IMR-90 (cell line): ENCODE measurements at regions not wholly inside any gene's neighbourhood (a gene's known extent, or its start where the extent isn't known, plus 50 kb on each side); places are given as distances from the start of the nearest gene placed in this dataset.

Experiments
- ATAC-seq: fragments of 200-7000 bp; cut with Tn5 transposase; 2 replicates; pipeline ENCODE4 v1.9.1; 2020; ENCODE audit warnings: low read depth, mild to moderate bottlenecking, moderate library complexity
- BruUV-seq: library from RNA; stranded (reverse); fragments of 400-500 nt; replicated peaks from 2 replicates; lab custom pipeline; 2021; lab: Mats Ljungman, UMichigan
- CTCF ChIA-PET: fragments of 300-600 bp; formaldehyde crosslinking; extraction: SDS; loops from one replicate; lab custom pipeline; 2021; ENCODE audit warnings: antibody characterized with exemption; lab: Yijun Ruan, JAX
- POLR2A ChIA-PET: fragments of 300-600 bp; sonication (Branson Sonifier 250); formaldehyde crosslinking; loops from one replicate; lab custom pipeline; 2022; ENCODE audit warnings: antibody characterized with exemption; ENCODE audit not compliant: unreplicated experiment; lab: Charles Lee
- DNase-seq: peaks from one replicate; pipeline ENCODE4 v3.0.0; 2013
- H2AFZ ChIP-seq: replicated peaks from 2 replicates; pipeline ENCODE3; 2013; ENCODE audit warnings: low read length, mild to moderate bottlenecking; ENCODE audit not compliant: poor library complexity
- H2AK5ac ChIP-seq: 2 replicates; pipeline ENCODE4 v1.6.1; 2013; ENCODE audit warnings: low read depth, low read length, inconsistent platforms
- H2AK9ac ChIP-seq: replicated peaks from 2 replicates; pipeline ENCODE3; 2013; ENCODE audit warnings: mild to moderate bottlenecking, low read depth, low read length, moderate library complexity; ENCODE audit not compliant: poor library complexity
- H2BK120ac ChIP-seq: 2 replicates; pipeline ENCODE4 v1.6.1; 2013; ENCODE audit warnings: low read depth, low read length, inconsistent platforms
- H2BK15ac ChIP-seq: 3 replicates; pipeline ENCODE4 v1.6.1; 2013; ENCODE audit warnings: low read depth, low read length, inconsistent platforms
- H2BK20ac ChIP-seq: 2 replicates; pipeline ENCODE4 v1.6.1; 2013; ENCODE audit warnings: low read depth, mild to moderate bottlenecking, inconsistent platforms, low read length, moderate library complexity
- H2BK5ac ChIP-seq: 2 replicates; pipeline ENCODE4 v1.6.1; 2013; ENCODE audit warnings: mild to moderate bottlenecking, low read depth, low read length, inconsistent platforms; ENCODE audit not compliant: poor library complexity, severe bottlenecking
- H3K14ac ChIP-seq: replicated peaks from 2 replicates; pipeline ENCODE4 v1.6.1; 2013; ENCODE audit warnings: low read depth, low read length, inconsistent platforms
- H3K18ac ChIP-seq: 2 replicates; pipeline ENCODE4 v1.6.1; 2013; ENCODE audit warnings: low read depth, low read length, control low read depth
- H3K23ac ChIP-seq: 2 replicates; pipeline ENCODE4 v1.6.1; 2013; ENCODE audit warnings: low read depth, low read length, inconsistent platforms
- H3K27ac ChIP-seq: 2 replicates; pipeline ENCODE4 v1.5.1; 2013; ENCODE audit warnings: mild to moderate bottlenecking, control low read depth, low read length; ENCODE audit not compliant: insufficient read depth
- H3K27me3 ChIP-seq: 2 replicates; pipeline ENCODE4 v1.6.1; 2013; ENCODE audit warnings: low read length; ENCODE audit not compliant: control insufficient read depth, insufficient read depth
- H3K36me3 ChIP-seq: 2 replicates; pipeline ENCODE4 v1.6.1; 2013; ENCODE audit warnings: low read length, mixed read lengths; ENCODE audit not compliant: control insufficient read depth, insufficient read depth
- H3K4ac ChIP-seq: 2 replicates; pipeline ENCODE4 v1.6.1; 2013; ENCODE audit warnings: low read depth, low read length, inconsistent platforms
- H3K4me1 ChIP-seq: 2 replicates; pipeline ENCODE4 v1.6.1; 2013; ENCODE audit warnings: low read length, mixed read lengths; ENCODE audit not compliant: control insufficient read depth, insufficient read depth
- H3K4me2 ChIP-seq: 2 replicates; pipeline ENCODE4 v1.6.1; 2013; ENCODE audit warnings: low read depth, mild to moderate bottlenecking, control low read depth, low read length, moderate library complexity
- H3K4me3 ChIP-seq: 2 replicates; pipeline ENCODE4 v1.5.1; 2013; ENCODE audit warnings: low read depth, mild to moderate bottlenecking, control low read depth, low read length, moderate library complexity; ENCODE audit not compliant: insufficient read depth
- H3K56ac ChIP-seq: 2 replicates; pipeline ENCODE4 v1.6.1; 2013; ENCODE audit warnings: low read length, inconsistent platforms; ENCODE audit not compliant: insufficient read depth; ENCODE audit errors: extremely low read depth
- H3K79me1 ChIP-seq, 2 experiments: 2 replicates each; pipeline ENCODE4 v1.6.1; 2013; ENCODE audit warnings: low read length in 2 of 2, inconsistent platforms in 1 of 2, low read depth in 1 of 2
- H3K9ac ChIP-seq: 2 replicates; pipeline ENCODE4 v1.6.1; 2013; ENCODE audit warnings: low read depth, low read length, control low read depth
- H3K9me1 ChIP-seq: 2 replicates; pipeline ENCODE4 v1.6.1; 2013; ENCODE audit warnings: low read length, inconsistent platforms; ENCODE audit not compliant: insufficient read depth
- H3K9me3 ChIP-seq: 2 replicates; pipeline ENCODE4 v1.6.1; 2013; ENCODE audit warnings: low read length; ENCODE audit not compliant: control insufficient read depth, insufficient read depth
- H4K20me1 ChIP-seq: 2 replicates; pipeline ENCODE4 v1.6.1; 2013; ENCODE audit warnings: low read length, inconsistent platforms; ENCODE audit not compliant: insufficient read depth
- H4K5ac ChIP-seq: 2 replicates; pipeline ENCODE4 v1.6.1; 2013; ENCODE audit warnings: mild to moderate bottlenecking, low read depth, low read length, control low read depth
- H4K8ac ChIP-seq, 2 experiments: 2 replicates each; pipeline ENCODE4 v1.6.1; 2013; ENCODE audit warnings: low read depth in 2 of 2, low read length in 2 of 2, control low read depth in 1 of 2, inconsistent platforms in 1 of 2
- H4K91ac ChIP-seq: 2 replicates; pipeline ENCODE4 v1.6.1; 2013; ENCODE audit warnings: low read depth, low read length, inconsistent platforms; ENCODE audit not compliant: insufficient read depth
- FOS ChIP-seq: fragments of 150-350 bp; IDR thresholded peaks from 2 replicates; pipeline ENCODE4 v1.6.1; 2016; ENCODE audit warnings: low read depth, low read length
- WGBS, 2 experiments: methylation state at CpG; one replicate each; pipeline versions ENCODE4 v1.1.5 to v1.1.7; 2013; ENCODE audit warnings: missing lambda C conversion rate in 2 of 2; ENCODE audit not compliant: insufficient read length in 1 of 2; ENCODE audit errors: extremely low coverage in 2 of 2; 5-methylcytosine and 5-hydroxymethylcytosine counted together
- dilution Hi-C: fragments of 300-500 bp; cut with HindIII; formaldehyde crosslinking; loops from one replicate; pipeline ENCODE4 v1.14.3; 2018; ENCODE audit warnings: low sequenced_read_pairs; ENCODE audit not compliant: unreplicated experiment
- in situ Hi-C: fragments of 300-500 bp; cut with MboI; formaldehyde crosslinking; loops from 3 replicates; pipeline ENCODE4 v1.14.3; 2019; ENCODE audit warnings: low sequenced_read_pairs, inconsistent platforms, mixed read lengths
- intact Hi-C: fragments of 100-400 bp; cut with micrococcal nuclease; formaldehyde crosslinking; loops from 2 replicates; pipeline ENCODE4 v1.10.0; 2022

GRCh38 chr3:59429198-59429597 is 379.4 kb upstream of the CFAP20DC start:
- no TSS peak for BruUV-seq
- H4K20me1 ChIP-seq = no peaks in the 10 kb centered on the region
- no peak overlapping the region for H3K14ac ChIP-seq
- H2AK5ac ChIP-seq = no peak overlapping the region
- peak overlapping the region; percentile 94; the same call in 1 of the 2 replicates for H2BK120ac ChIP-seq
- CTCF ChIA-PET = interaction anchor here (1.0 kb wide), 1 partner anchor 143 kb away, joined by 3 read pairs; no protein-coding TSS in a partner anchor
- no CpG with 5 or more reads among the region's 2 CpGs for WGBS, 2 experiments
- in situ Hi-C loops = no loop called here
- no peak overlapping the region for H3K4me2 ChIP-seq
- H4K5ac ChIP-seq = no peak overlapping the region
- intact Hi-C loops = loop anchor here (5.0 to 10.0 kb wide), 5 partner anchors 128 to 434 kb away; no protein-coding TSS in a partner anchor
- H3K18ac ChIP-seq = no peak overlapping the region
- H3K36me3 ChIP-seq = no peaks in the 10 kb centered on the region
- H3K4ac ChIP-seq = no peak overlapping the region
- dilution Hi-C loops = no loop called here
- peaks cover 18% of the 10 kb centered on the region for H3K9me1 ChIP-seq
- H4K91ac ChIP-seq = no peak overlapping the region
- no peak for TF ChIP-seq FOS
- no peak overlapping the region; the same call in 1 of the 2 replicates for H2BK20ac ChIP-seq
- no peak overlapping the region for H2AFZ ChIP-seq
- POLR2A ChIA-PET = no interaction called here
- no peak overlapping the region for H3K56ac ChIP-seq
- H3K4me1 ChIP-seq = peaks cover 24% of the 10 kb centered on the region
- H2BK5ac ChIP-seq = no peak overlapping the region
- H3K9ac ChIP-seq = no peak overlapping the region
- no peaks in the 10 kb centered on the region for H3K79me1 ChIP-seq
- H3K27ac ChIP-seq = no peak overlapping the region
- no peak overlapping the region for H2AK9ac ChIP-seq
- H2BK15ac ChIP-seq = no peak overlapping the region
- no peaks in the 10 kb centered on the region; the same call in 1 of the 2 replicates for H3K27me3 ChIP-seq
- no peaks in the 10 kb centered on the region for H3K9me3 ChIP-seq
- ATAC-seq = no peak
- DNase-seq = peak; percentile 31
- H4K8ac ChIP-seq = no peak overlapping the region; a peak in 1 of 4 replicates
- no peak overlapping the region for H3K4me3 ChIP-seq
- no peak overlapping the region for H3K23ac ChIP-seq
